CD1c-positive myeloid dendritic cell (primary cell): ENCODE measurements at regions not wholly inside any gene's neighbourhood (a gene's known extent, or its start where the extent isn't known, plus 50 kb on each side); places are given as distances from the start of the nearest gene placed in this dataset.

Experiments
- DNase-seq: peaks from one replicate; pipeline ENCODE4 v3.0.0-alpha.2; 2016; ENCODE audit errors: extremely low spot score

GRCh38 chr15:81865850-81866537 is 179.8 kb downstream of the MEX3B start:
- DNase-seq = no peak

- no peak for DNase-seq
Measured at GRCh38 chr15:81863162-81863561, 182.7 kb downstream of the MEX3B start.

GRCh38 chr15:81859737-81860516 is 185.9 kb downstream of the MEX3B start:
- no peak for DNase-seq

GRCh38 chr15:81858586-81858985 is 187.2 kb downstream of the MEX3B start:
- no peak for DNase-seq

GRCh38 chr15:81858136-81858535 is 187.7 kb downstream of the MEX3B start:
- DNase-seq = no peak

- DNase-seq = no peak
Measured at GRCh38 chr15:81856634-81857026, 189.2 kb downstream of the MEX3B start.

- DNase-seq = no peak
Measured at GRCh38 chr15:81856001-81856633, 189.7 kb downstream of the MEX3B start.

GRCh38 chr15:81853150-81853748 is 192.6 kb downstream of the MEX3B start:
- DNase-seq = no peak

GRCh38 chr15:81852411-81853149 is 193.2 kb downstream of the MEX3B start:
- no peak for DNase-seq

GRCh38 chr15:81851757-81852156 is 194.1 kb downstream of the MEX3B start:
- DNase-seq = no peak

- DNase-seq = no peak
Measured at GRCh38 chr15:81851325-81851724, 194.5 kb downstream of the MEX3B start.

- no peak for DNase-seq
Measured at GRCh38 chr15:81849289-81849688, 196.5 kb downstream of the MEX3B start.

GRCh38 chr15:81848701-81849100 is 197.1 kb downstream of the MEX3B start:
- DNase-seq = no peak

GRCh38 chr15:81843757-81844407 is 201.9 kb downstream of the MEX3B start:
- DNase-seq = no peak

GRCh38 chr15:81843226-81843625 is 202.6 kb downstream of the MEX3B start:
- no peak for DNase-seq

GRCh38 chr15:81839387-81839786 is 206.4 kb downstream of the MEX3B start:
- DNase-seq = no peak

- DNase-seq = no peak
Measured at GRCh38 chr15:81835731-81836130, 210.1 kb downstream of the MEX3B start.

GRCh38 chr15:81830520-81830919 is 215.3 kb downstream of the MEX3B start:
- DNase-seq = no peak

GRCh38 chr15:81829918-81830317 is 215.9 kb downstream of the MEX3B start:
- no peak for DNase-seq

GRCh38 chr15:81828135-81828534 is 217.7 kb downstream of the MEX3B start:
- no peak for DNase-seq

- DNase-seq = no peak
Measured at GRCh38 chr15:81825136-81825535, 220.7 kb downstream of the MEX3B start.
